ENCODE measurements at regions not wholly inside any gene's neighbourhood (a gene's known extent, or its start where the extent isn't known, plus 50 kb on each side); places are given as distances from the start of the nearest gene placed in this dataset.

DNA sequence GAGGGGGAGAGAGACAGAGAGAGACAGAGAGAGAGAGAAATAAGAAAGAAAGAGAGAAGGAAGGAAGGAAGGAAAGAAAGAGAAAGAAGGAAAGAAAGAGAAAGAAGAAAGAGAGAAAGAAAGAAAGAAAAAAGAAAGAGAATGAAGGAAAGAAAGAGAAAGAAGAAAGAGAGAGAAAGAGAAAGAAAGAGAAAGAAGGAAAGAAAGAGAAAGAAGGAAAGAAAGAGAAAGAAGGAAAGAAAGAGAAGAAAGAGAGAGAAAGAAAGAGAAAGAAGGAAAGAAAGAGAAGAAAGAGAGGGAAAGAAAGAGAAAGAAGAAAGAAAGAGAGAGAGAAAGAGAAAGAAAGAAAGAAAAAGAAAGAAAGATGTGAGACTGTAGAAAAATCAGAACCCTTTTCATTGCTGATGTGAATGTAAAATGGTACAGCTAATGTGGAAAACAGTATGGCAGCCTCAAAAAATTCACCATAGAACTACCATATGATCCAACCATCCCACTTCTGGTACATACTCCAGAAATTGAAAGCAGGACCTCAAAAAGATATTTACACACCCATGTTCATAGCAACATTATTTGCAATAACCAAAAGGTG, 203.4 kb upstream of the POU3F3 start:
- TF ChIP-seq BHLHE40 (IDR thresholded peaks at IDR 0.05; ENCODE audit: borderline replicate concordance) (no peak), FOXA1 (IDR thresholded peaks at IDR 0.05) (no peak), SP1 (IDR thresholded peaks at IDR 0.05) (no peak; the same call in 1 of the 2 replicates), SUZ12 (IDR thresholded peaks at IDR 0.05) (no peak), ARNT (IDR thresholded peaks at IDR 0.05) (no peak), FOXM1 (IDR thresholded peaks at IDR 0.05; ENCODE audit: borderline replicate concordance) (no peak), LEF1 (IDR thresholded peaks at IDR 0.05; ENCODE audit: borderline replicate concordance) (no peak)
